ENCODE measurements at regions not wholly inside any gene's neighbourhood (a gene's known extent, or its start where the extent isn't known, plus 50 kb on each side); places are given as distances from the start of the nearest gene placed in this dataset.

- no peak for DNase-seq
These were observed 66.7 kb upstream of the MIR17HG start for GRCh38 chr13:91280801-91281200.

- no peak for DNase-seq
These were observed 63.2 kb upstream of the MIR17HG start for GRCh38 chr13:91284335-91284734.

- DNase-seq: no peak
These were observed 61.2 kb upstream of the MIR17HG start for GRCh38 chr13:91286317-91286716.

GRCh38 chr13:91291078-91291477 is 56.4 kb upstream of the MIR17HG start:
- no peak for DNase-seq

- no peak for DNase-seq
These were observed 54.8 kb upstream of the MIR17HG start for GRCh38 chr13:91292630-91293221.

GRCh38 chr13:91295712-91296410 is 51.6 kb upstream of the MIR17HG start:
- DNase-seq: no peak

- no peak for DNase-seq
These were observed 50.0 kb upstream of the MIR17HG start for GRCh38 chr13:91297503-91297902.

Data from effector CD8-positive, alpha-beta T cell (primary cell).